Ovary (tissue), 7 donors: ENCODE measurements at regions not wholly inside any gene's neighbourhood (a gene's known extent, or its start where the extent isn't known, plus 50 kb on each side); places are given as distances from the start of the nearest gene placed in this dataset.

Experiments used
- DNase-seq, 5 donors: peaks; one replicate each; pipeline ENCODE4 v3.0.0-alpha.2; 2019 to 2020
- H3K27ac ChIP-seq, 2 donors: fragments of 200-600 bp; one replicate each; pipeline versions ENCODE4 v1.5.1 to v1.8.0; 2019 to 2022
- H3K27me3 ChIP-seq: fragments of 200-600 bp; one replicate; pipeline ENCODE4 v1.8.0; 2022
- H3K36me3 ChIP-seq: fragments of 200-600 bp; sonication (generic); one replicate; pipeline ENCODE4 v1.5.1; 2019
- H3K4me1 ChIP-seq: one replicate; pipeline ENCODE4 v1.8.1; 2013; ENCODE audit warnings: mild to moderate bottlenecking, moderate library complexity; ENCODE audit not compliant: insufficient read depth
- H3K4me3 ChIP-seq: fragments of 200-600 bp; sonication (generic); one replicate; pipeline ENCODE4 v1.5.1; 2017
- H3K9me3 ChIP-seq, 2 donors: fragments of 200-600 bp in 1 of 2; sonication (generic) in 1 of 2; one replicate each; pipeline versions ENCODE4 v1.5.1 to v1.8.1; 2013 to 2019; ENCODE audit warnings: mild to moderate bottlenecking in 1 of 2, moderate library complexity in 1 of 2
- CTCF ChIP-seq, 3 donors: fragments of 450-650 bp in 2 of 3; fragments of 200-600 bp in 1 of 3; IDR thresholded peaks; one replicate each; pipeline versions ENCODE4 v1.5.1 to v1.8.0; 2016 to 2022; ENCODE audit warnings: antibody characterized with exemption in 3 of 3, mild to moderate bottlenecking in 1 of 3
- EP300 ChIP-seq: sonication (generic); formaldehyde crosslinking; IDR thresholded peaks from one replicate; pipeline ENCODE4 v1.6.1; 2017; ENCODE audit warnings: antibody characterized with exemption
- POLR2A ChIP-seq: fragments of 450-650 bp; IDR thresholded peaks from one replicate; pipeline ENCODE4 v1.6.1; 2017; ENCODE audit warnings: antibody characterized with exemption, mild to moderate bottlenecking, moderate library complexity
- WGBS, 3 donors: extraction: QIAGEN DNeasy Blood & Tissue Kit in 1 of 3; methylation state at CpG; one replicate each; pipeline versions ENCODE4 v1.1.5 to v1.1.7; 2013 to 2017; 5-methylcytosine and 5-hydroxymethylcytosine counted together
- intact Hi-C, 4 donors: fragments of 100-400 bp; cut with DNase I; formaldehyde crosslinking; loops; one replicate each; pipeline versions ENCODE4 v1.11.0 to v1.15.1; 2022 to 2023
- donor health status: DM: no; HTN: no; CAD: no; lungs with moderate emphysema.
- donor health status: DM: no; HTN: no; CAD: no.
- donor health status: Bipolar disorder and iron deficiency.
- donor health status: DM: no; HTN: no; CAD: no.
- donor health status: DM: yes; HTN: yes; CAD: no.

- H3K4me3 ChIP-seq: no peak overlapping the region
- H3K27ac ChIP-seq: no peak overlapping the region
- no peak for DNase-seq
- no peaks in the 10 kb centered on the region for H3K27me3 ChIP-seq
- H3K4me1 ChIP-seq: no peaks in the 10 kb centered on the region
- H3K36me3 ChIP-seq: no peaks in the 10 kb centered on the region
- TF ChIP-seq EP300 (no peak), POLR2A (no peak), CTCF (IDR thresholded peaks at IDR 0.05) (no peak)
- WGBS, 3 donors: 77 to 86% (median 78%) methylated on average over 13 of the region's 13 CpGs
- H3K9me3 ChIP-seq: no peaks in the 10 kb centered on the region
- intact Hi-C loops: no loop called here
These were observed 414.5 kb downstream of the MAN2A1 start for GRCh38 chr5:110104060-110104725.

- TF ChIP-seq POLR2A (no peak), CTCF (IDR thresholded peaks at IDR 0.05) (no peak), EP300 (no peak)
- intact Hi-C loops: no loop called here
These were observed 415.3 kb downstream of the MAN2A1 start for GRCh38 chr5:110104726-110105669.

GRCh38 chr5:110105692-110106091, 416.0 kb downstream of the MAN2A1 start:
- Histone ChIP-seq H3K9me3 (no peaks in the 10 kb centered on the region), H3K36me3 (no peaks in the 10 kb centered on the region), H3K27ac (no peak overlapping the region), H3K27me3 (no peaks in the 10 kb centered on the region), H3K4me3 (no peak overlapping the region), H3K4me1 (no peaks in the 10 kb centered on the region)
- intact Hi-C loops: no loop called here
- TF ChIP-seq POLR2A (no peak), EP300 (no peak), CTCF (IDR thresholded peaks at IDR 0.05) (no peak)
- no peak for DNase-seq
- WGBS, 3 donors: 19 to 35% (median 25%) methylated on average over 2 of the region's 2 CpGs

More at GRCh38 chr5:110104726-110105669, 415.3 kb downstream of the MAN2A1 start:
- DNase-seq: no peak
- Histone ChIP-seq H3K27me3 (no peaks in the 10 kb centered on the region), H3K4me3 (no peak overlapping the region), H3K4me1 (no peaks in the 10 kb centered on the region), H3K9me3 (no peaks in the 10 kb centered on the region), H3K27ac (no peak overlapping the region), H3K36me3 (no peaks in the 10 kb centered on the region)
- 47 to 56% (median 47%) methylated on average over 4 of the region's 4 CpGs for WGBS, 3 donors

GRCh38 chr5:110106750-110107149, 417.0 kb downstream of the MAN2A1 start:
- Histone ChIP-seq H3K4me1 (no peaks in the 10 kb centered on the region), H3K4me3 (no peak overlapping the region), H3K9me3 (no peaks in the 10 kb centered on the region), H3K27me3 (no peaks in the 10 kb centered on the region), H3K27ac (no peak overlapping the region), H3K36me3 (no peaks in the 10 kb centered on the region)
- intact Hi-C loops: no loop called here
- 96 to 100% (median 96%) methylated on average over 1 of the region's 1 CpG for WGBS, 3 donors
- DNase-seq: no peak
- TF ChIP-seq POLR2A (no peak), CTCF (IDR thresholded peaks at IDR 0.05) (no peak), EP300 (no peak)
